Sigmoid colon (tissue), 6 donors: ENCODE measurements at regions not wholly inside any gene's neighbourhood (a gene's known extent, or its start where the extent isn't known, plus 50 kb on each side); places are given as distances from the start of the nearest gene placed in this dataset.

Experiments used
- DNase-seq: peaks from one replicate; pipeline ENCODE4 v3.0.0-alpha.2; 2019
- H3K27ac ChIP-seq, 4 donors: fragments of 200-600 bp; sonication (generic); one replicate each; pipeline ENCODE4 v1.5.1; 2016 to 2019; ENCODE audit warnings: mild to moderate bottlenecking in 1 of 4
- H3K27me3 ChIP-seq, 3 donors: fragments of 200-600 bp; sonication (generic); one replicate each; pipeline ENCODE4 v1.5.1; 2019; ENCODE audit warnings: mild to moderate bottlenecking in 1 of 3
- H3K36me3 ChIP-seq, 4 donors: fragments of 200-600 bp; sonication (generic); one replicate each; pipeline ENCODE4 v1.5.1; 2016 to 2019
- H3K4me1 ChIP-seq, 4 donors: fragments of 200-600 bp; sonication (generic); one replicate each; pipeline ENCODE4 v1.5.1; 2017 to 2019
- H3K4me3 ChIP-seq, 4 donors: fragments of 200-600 bp; sonication (generic); one replicate each; pipeline ENCODE4 v1.5.1; 2017 to 2019; ENCODE audit warnings: mild to moderate bottlenecking in 2 of 4, moderate library complexity in 1 of 4
- H3K9me3 ChIP-seq, 4 donors: fragments of 200-600 bp in 3 of 4; sonication (generic) in 3 of 4; one replicate each; pipeline versions ENCODE4 v1.5.1 to v1.6.1; 2013 to 2019
- CTCF ChIP-seq, 4 experiments: fragments of 450-650 bp in 3 of 4; fragments of 200-600 bp in 1 of 4; IDR thresholded peaks; one replicate each; pipeline ENCODE4 v1.5.1; 2016 to 2019; ENCODE audit warnings: antibody characterized with exemption in 4 of 4, mild to moderate bottlenecking in 3 of 4, moderate library complexity in 2 of 4
- EP300 ChIP-seq, 4 donors: sonication (generic); formaldehyde crosslinking; IDR thresholded peaks; one replicate each; pipeline ENCODE4 v1.6.1; 2017; ENCODE audit warnings: antibody characterized with exemption in 4 of 4
- POLR2A ChIP-seq, 2 donors: fragments of 450-650 bp; IDR thresholded peaks; one replicate each; pipeline ENCODE4 v1.6.1; 2016; ENCODE audit warnings: antibody characterized with exemption in 2 of 2, mild to moderate bottlenecking in 2 of 2, moderate library complexity in 2 of 2
- POLR2AphosphoS5 ChIP-seq, 4 donors: sonication (generic); formaldehyde crosslinking; IDR thresholded peaks; one replicate each; pipeline ENCODE4 v1.6.1; 2017; ENCODE audit warnings: antibody characterized with exemption in 4 of 4
- WGBS, 2 donors: extraction: QIAGEN DNeasy Blood & Tissue Kit; methylation state at CpG; one replicate each; pipeline ENCODE4 v1.1.7; 2013; 5-methylcytosine and 5-hydroxymethylcytosine counted together
- intact Hi-C: fragments of 100-400 bp; cut with DNase I; formaldehyde crosslinking; loops from one replicate; pipeline ENCODE4 v1.15.1; 2023
- donor health status: healthy with polysubstance abuse.
- donor health status: healthy.

DNA sequence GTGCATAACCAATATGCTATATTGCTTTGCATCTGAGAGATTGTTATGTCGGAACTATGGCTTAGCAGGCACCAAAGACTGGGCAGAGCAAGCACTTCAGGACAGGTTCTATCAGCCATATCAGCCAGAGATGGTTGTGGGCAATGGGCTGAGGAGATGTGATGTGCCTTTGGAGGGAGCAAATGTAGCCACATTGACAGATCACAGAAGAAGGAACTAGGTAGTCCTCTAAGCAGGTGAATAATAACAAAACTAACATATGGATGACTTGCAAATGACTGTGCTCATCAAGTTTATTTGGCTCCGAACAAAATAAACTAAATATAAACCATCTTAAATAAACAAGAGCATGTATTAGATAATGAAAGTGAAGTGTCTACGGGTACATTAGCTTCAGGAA is 291.7 kb downstream of the RMST start:
- no peak for DNase-seq
- intact Hi-C loops = no loop called here
- no peak for TF ChIP-seq EP300 (IDR thresholded peaks at IDR 0.05)
- no peaks in the 10 kb centered on the region for H3K4me1 ChIP-seq
- no peaks in the 10 kb centered on the region for H3K36me3 ChIP-seq
- no peaks in the 10 kb centered on the region for H3K9me3 ChIP-seq
- no peaks in the 10 kb centered on the region for H3K27me3 ChIP-seq
- H3K4me3 ChIP-seq = no peak overlapping the region
- no peak overlapping the region for H3K27ac ChIP-seq
- 73 to 74% methylated on average over 3 of the region's 3 CpGs for WGBS, 2 donors

DNA sequence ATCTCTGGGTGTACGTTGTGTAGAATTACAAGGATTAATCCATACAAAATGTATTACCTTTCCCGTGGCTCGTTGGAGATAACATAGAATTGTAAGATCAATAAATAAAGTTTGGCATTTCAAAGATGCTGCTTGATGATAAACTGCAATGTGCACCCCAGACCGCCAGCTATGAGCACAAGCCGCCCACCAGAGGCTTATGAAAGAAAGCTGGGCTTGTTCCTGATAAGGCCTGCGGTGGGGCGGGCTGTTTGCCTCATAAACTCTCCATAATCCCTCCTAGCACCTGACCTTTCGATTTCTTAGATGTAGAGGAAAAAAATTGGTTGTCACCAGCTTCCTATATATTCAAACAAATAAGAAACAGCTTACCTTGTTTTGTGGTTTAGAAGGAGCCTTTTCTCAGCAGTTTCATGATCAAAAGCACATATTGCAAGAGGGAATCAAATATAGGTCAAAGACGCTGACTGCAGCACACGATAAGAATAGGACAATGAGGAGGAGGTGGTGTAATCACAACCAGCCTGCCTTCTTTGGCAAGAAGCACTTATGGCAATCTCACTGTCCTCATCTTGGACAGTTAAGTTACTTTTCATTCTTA is 293.6 kb downstream of the RMST start:
- intact Hi-C loops = no loop called here
- no peaks in the 10 kb centered on the region for H3K4me1 ChIP-seq
- TF ChIP-seq POLR2AphosphoS5 (IDR thresholded peaks at IDR 0.05) (no peak), EP300 (IDR thresholded peaks at IDR 0.05) (no peak), CTCF (IDR thresholded peaks at IDR 0.05) (no peak), POLR2A (IDR thresholded peaks at IDR 0.05) (no peak)
- H3K36me3 ChIP-seq = no peaks in the 10 kb centered on the region
- no peak for DNase-seq
- WGBS, 2 donors = 59 to 71% methylated on average over 10 of the region's 10 CpGs
- no peaks in the 10 kb centered on the region for H3K27me3 ChIP-seq
- H3K27ac ChIP-seq = peak overlapping the region in 2 of 4 donors; percentile 41 to 67
- H3K4me3 ChIP-seq = no peak overlapping the region
- H3K9me3 ChIP-seq = peaks cover 0 to 2% (median 0%) of the 10 kb centered on the region in 4 donors

GRCh38 chr12:97756741-97757140 is 294.1 kb downstream of the RMST start:
- H3K9me3 ChIP-seq = peaks cover 0 to 2% (median 0%) of the 10 kb centered on the region in 4 donors
- H3K27me3 ChIP-seq = no peaks in the 10 kb centered on the region
- intact Hi-C loops = no loop called here
- DNase-seq = no peak
- WGBS, 2 donors = 84 to 88% methylated on average over 2 of the region's 2 CpGs
- no peak overlapping the region for H3K4me3 ChIP-seq
- TF ChIP-seq POLR2A (IDR thresholded peaks at IDR 0.05) (no peak), EP300 (IDR thresholded peaks at IDR 0.05) (no peak), POLR2AphosphoS5 (IDR thresholded peaks at IDR 0.05) (no peak), CTCF (IDR thresholded peaks at IDR 0.05) (no peak)
- H3K4me1 ChIP-seq = no peaks in the 10 kb centered on the region
- no peaks in the 10 kb centered on the region for H3K36me3 ChIP-seq
- H3K27ac ChIP-seq = peak overlapping the region in 3 of 4 donors; percentile 10 to 67 (median 41)

DNA sequence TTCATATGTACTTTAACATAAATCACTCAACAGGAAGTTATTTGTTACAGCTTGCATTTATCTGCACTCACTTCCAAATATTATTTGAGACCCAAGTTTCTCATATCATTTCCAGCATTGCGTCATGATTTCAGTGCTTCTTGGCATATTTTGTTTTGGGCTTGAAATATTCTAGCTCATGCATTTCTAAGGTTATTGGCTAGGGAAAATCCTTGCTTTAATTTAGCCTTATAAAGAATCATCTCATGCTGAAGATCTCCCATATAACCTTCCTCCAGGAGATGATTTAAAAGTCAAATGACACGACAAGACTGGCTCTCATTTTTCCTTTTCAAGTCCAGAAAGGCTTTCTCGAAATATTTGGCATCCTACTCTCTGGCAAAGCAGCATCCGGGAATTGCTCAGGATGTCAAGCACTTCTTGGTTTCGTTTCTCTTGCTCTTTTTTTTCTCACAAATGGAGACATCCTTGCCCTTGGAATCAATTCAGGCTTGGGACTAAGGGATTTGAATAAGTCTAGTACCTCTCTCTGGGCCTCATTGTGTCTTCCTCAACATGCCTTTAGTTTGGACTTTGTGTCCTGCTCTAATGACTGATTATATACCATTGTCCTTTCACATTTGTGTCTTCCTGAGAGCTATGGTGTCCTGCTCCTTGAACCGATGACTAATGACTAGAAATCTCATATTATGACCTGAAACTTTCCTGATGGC is 295.0 kb downstream of the RMST start:
- DNase-seq = no peak
- no peak for TF ChIP-seq CTCF (IDR thresholded peaks at IDR 0.05)
- no peak for TF ChIP-seq POLR2AphosphoS5 (IDR thresholded peaks at IDR 0.05)
- no peak for TF ChIP-seq EP300 (IDR thresholded peaks at IDR 0.05)
- TF ChIP-seq POLR2A (IDR thresholded peaks at IDR 0.05) = no peak
- no peaks in the 10 kb centered on the region for H3K36me3 ChIP-seq
- no peaks in the 10 kb centered on the region for H3K4me1 ChIP-seq
- peak overlapping the region in 3 of 4 donors; percentile 10 to 67 (median 41) for H3K27ac ChIP-seq
- intact Hi-C loops = no loop called here
- no peaks in the 10 kb centered on the region for H3K27me3 ChIP-seq
- H3K9me3 ChIP-seq = peaks cover 0 to 6% (median 1%) of the 10 kb centered on the region in 4 donors
- H3K4me3 ChIP-seq = no peak overlapping the region
- 59 to 72% methylated on average over 6 of the region's 6 CpGs for WGBS, 2 donors

DNA sequence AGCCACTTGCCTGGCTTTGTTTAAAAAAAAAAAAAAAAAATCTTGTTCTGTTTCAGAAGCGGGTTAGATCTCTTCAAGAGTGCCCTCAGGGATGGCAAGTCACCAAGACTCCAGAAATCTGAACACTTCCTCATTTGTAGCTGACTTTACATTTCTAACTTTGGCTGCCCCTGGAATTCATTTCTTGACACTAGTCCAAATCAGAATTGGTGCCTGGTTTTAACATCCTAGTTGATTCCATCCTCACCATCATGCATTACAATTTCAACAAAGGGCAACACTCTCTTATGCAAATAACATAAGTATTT is 295.5 kb downstream of the RMST start:
- TF ChIP-seq POLR2A (IDR thresholded peaks at IDR 0.05) = no peak
- no peak for TF ChIP-seq EP300 (IDR thresholded peaks at IDR 0.05)
- no peak for TF ChIP-seq POLR2AphosphoS5 (IDR thresholded peaks at IDR 0.05)
- TF ChIP-seq CTCF (IDR thresholded peaks at IDR 0.05) = no peak
- no peaks in the 10 kb centered on the region for H3K4me1 ChIP-seq
- 79 to 83% methylated on average over 1 of the region's 1 CpG for WGBS, 2 donors
- H3K27ac ChIP-seq = peak overlapping the region in 1 of 4 donors; percentile 67
- H3K27me3 ChIP-seq = no peaks in the 10 kb centered on the region
- intact Hi-C loops = no loop called here
- no peaks in the 10 kb centered on the region for H3K36me3 ChIP-seq
- no peak overlapping the region for H3K4me3 ChIP-seq
- peaks cover 0 to 6% (median 2%) of the 10 kb centered on the region in 4 donors for H3K9me3 ChIP-seq
- DNase-seq = no peak
